B cell (primary cell): ENCODE measurements at regions not wholly inside any gene's neighbourhood (a gene's known extent, or its start where the extent isn't known, plus 50 kb on each side); places are given as distances from the start of the nearest gene placed in this dataset.

Experiments
- ATAC-seq: fragments of 200-7000 bp; cut with Tn5 transposase; one replicate; pipeline ENCODE4 v1.10.0; 2021; ENCODE audit warnings: low read depth, mild to moderate bottlenecking, moderate number of reproducible peaks, moderate library complexity
- CTCF ChIA-PET: fragments of 350-600 bp; sonication (Branson Sonifier 250); formaldehyde crosslinking; loops from one replicate; lab custom pipeline; 2021; ENCODE audit warnings: antibody characterized with exemption, inconsistent platforms; lab: Charles Lee
- POLR2A ChIA-PET: fragments of 350-600 bp; sonication (Branson Sonifier 250); formaldehyde crosslinking; loops from one replicate; lab custom pipeline; 2021; ENCODE audit warnings: antibody characterized with exemption; lab: Charles Lee
- DNase-seq: peaks from one replicate; pipeline ENCODE4 v3.0.0; 2013
- H2AFZ ChIP-seq: 2 replicates; pipeline ENCODE4 v1.6.1; 2012; ENCODE audit warnings: mild to moderate bottlenecking, low read depth, low read length; ENCODE audit not compliant: insufficient read depth, poor library complexity, severe bottlenecking
- H3K27ac ChIP-seq, 2 donors: 1 replicate in 1 of 2; 2 replicates in 1 of 2; pipeline ENCODE4 v1.5.1; 2012 to 2013; ENCODE audit warnings: low read length in 2 of 2, mild to moderate bottlenecking in 2 of 2, moderate library complexity in 1 of 2
- H3K27me3 ChIP-seq, 4 experiments: fragments of 200-600 bp in 1 of 4; sonication (generic) in 1 of 4; replicated peaks in 1 of 4; 1 replicate in 2 of 4; 2 replicates in 2 of 4; pipeline versions ENCODE4 v1.6.1 to v1.7.0; 2013 to 2016; ENCODE audit warnings: low read length in 3 of 4, mild to moderate bottlenecking in 2 of 4, mixed read lengths in 1 of 4, moderate library complexity in 1 of 4; ENCODE audit not compliant: insufficient read depth in 4 of 4, control insufficient read depth in 3 of 4; ENCODE audit errors: control extremely low read depth in 1 of 4
- H3K36me3 ChIP-seq, 2 experiments: replicated peaks in 1 of 2; 1 replicate in 1 of 2; 2 replicates in 1 of 2; pipeline versions ENCODE4 v1.6.1 to v1.7.1; 2013; ENCODE audit warnings: low read length in 1 of 2; ENCODE audit not compliant: insufficient read depth in 2 of 2, control insufficient read depth in 1 of 2; ENCODE audit errors: control extremely low read depth in 1 of 2, extremely low read depth in 1 of 2
- H3K4me1 ChIP-seq, 2 donors: fragments of 200-600 bp in 1 of 2; sonication (generic) in 1 of 2; 1 replicate in 1 of 2; 2 replicates in 1 of 2; pipeline versions ENCODE4 v1.5.1 to v1.6.1; 2013 to 2017; ENCODE audit warnings: low read length in 2 of 2; ENCODE audit not compliant: control insufficient read depth in 2 of 2, insufficient read depth in 2 of 2
- H3K4me2 ChIP-seq: replicated peaks from 2 replicates; pipeline ENCODE3; 2012; ENCODE audit warnings: mild to moderate bottlenecking, low read depth, low read length; ENCODE audit not compliant: poor library complexity, severe bottlenecking
- H3K4me3 ChIP-seq, 5 experiments: fragments of 200-600 bp in 1 of 5; sonication (generic) in 1 of 5; 1 replicate in 3 of 5; 2 replicates in 2 of 5; pipeline versions ENCODE4 v1.5.1 to v1.7.0; 2011 to 2016; ENCODE audit warnings: low read length in 4 of 5, mild to moderate bottlenecking in 4 of 5, low read depth in 2 of 5, control low read depth in 1 of 5, moderate library complexity in 1 of 5; ENCODE audit not compliant: insufficient read depth in 1 of 5; ENCODE audit errors: control extremely low read depth in 1 of 5, extremely low read depth in 1 of 5
- H3K79me2 ChIP-seq: fragments of 200-600 bp; sonication (generic); one replicate; pipeline ENCODE4 v1.6.0; 2016; ENCODE audit warnings: low read length; ENCODE audit not compliant: control insufficient read depth, insufficient read depth
- H3K9ac ChIP-seq: fragments of 200-600 bp; sonication (generic); 2 replicates; pipeline ENCODE4 v1.6.1; 2017; ENCODE audit warnings: mild to moderate bottlenecking, low read length, moderate library complexity
- H3K9me3 ChIP-seq, 3 donors: one replicate each; pipeline versions ENCODE4 v1.6.1 to v1.7.1; 2013; ENCODE audit warnings: low read length in 2 of 3; ENCODE audit not compliant: control insufficient read depth in 2 of 3, insufficient read depth in 1 of 3; ENCODE audit errors: control extremely low read depth in 1 of 3
- H4K20me1 ChIP-seq: 2 replicates; pipeline ENCODE4 v1.6.0; 2012; ENCODE audit warnings: mild to moderate bottlenecking, low read length; ENCODE audit not compliant: insufficient read depth, control insufficient read depth, poor library complexity, severe bottlenecking
- H3K27ac Mint-ChIP-seq: one replicate; pipeline ENCODE4 v1.8.0; 2021; ENCODE audit warnings: mixed read lengths
- H3K27me3 Mint-ChIP-seq: one replicate; pipeline ENCODE4 v1.8.0; 2021; ENCODE audit warnings: mixed read lengths
- H3K4me1 Mint-ChIP-seq: one replicate; pipeline ENCODE4 v1.8.0; 2021; ENCODE audit warnings: mixed read lengths
- H3K4me3 Mint-ChIP-seq: one replicate; pipeline ENCODE4 v1.8.0; 2021; ENCODE audit warnings: mixed read lengths
- H3K9me3 Mint-ChIP-seq: one replicate; pipeline ENCODE4 v1.8.0; 2022; ENCODE audit warnings: mixed read lengths; ENCODE audit not compliant: insufficient read depth
- CTCF ChIP-seq: fragments of 200-600 bp; IDR thresholded peaks from one replicate; pipeline ENCODE4 v1.8.0; 2022; ENCODE audit warnings: antibody characterized with exemption, mild to moderate bottlenecking
- EZH2 ChIP-seq: IDR thresholded peaks from 2 replicates; pipeline ENCODE4 v1.6.1; 2012; ENCODE audit warnings: borderline replicate concordance, low read depth, mild to moderate bottlenecking, moderate library complexity, low read length; ENCODE audit not compliant: insufficient read depth, poor library complexity, severe bottlenecking
- WGBS: methylation state at CpG from one replicate; pipeline ENCODE4 v1.1.5; 2013; ENCODE audit warnings: missing lambda C conversion rate; ENCODE audit not compliant: insufficient coverage; 5-methylcytosine and 5-hydroxymethylcytosine counted together
- intact Hi-C: fragments of 100-400 bp; cut with micrococcal nuclease; formaldehyde crosslinking; loops from one replicate; pipeline ENCODE4 v1.10.0; 2022

GRCh38 chr15:29208836-29209235 lies 60.8 kb downstream of the NSMCE3 start:
- no peaks in the 10 kb centered on the region for H4K20me1 ChIP-seq
- H3K27ac Mint-ChIP-seq, result no peak overlapping the region
- DNase-seq (no peak), ATAC-seq (no peak)
- ChIA-PET CTCF (no interaction called here), POLR2A (no interaction called here)
- no peak overlapping the region for H3K27ac ChIP-seq
- peaks cover 2% of the 10 kb centered on the region for H3K9me3 Mint-ChIP-seq
- no peak overlapping the region for H3K9ac ChIP-seq
- H3K4me1 ChIP-seq, result no peaks in the 10 kb centered on the region
- peaks cover 0 to 13% (median 0%) of the 10 kb centered on the region in 3 donors for H3K9me3 ChIP-seq
- no peak overlapping the region for H3K4me2 ChIP-seq
- H3K27me3 Mint-ChIP-seq, result peaks cover 20% of the 10 kb centered on the region
- H3K4me1 Mint-ChIP-seq, result no peaks in the 10 kb centered on the region
- WGBS, result 84% methylated on average over 3 of the region's 4 CpGs
- no peak overlapping the region for H3K4me3 Mint-ChIP-seq
- peaks cover 0 to 2% (median 0%) of the 10 kb centered on the region in 4 experiments for H3K27me3 ChIP-seq
- no peak overlapping the region for H3K4me3 ChIP-seq
- intact Hi-C loops, result no loop called here
- TF ChIP-seq EZH2 (no peak), CTCF (no peak)
- H3K36me3 ChIP-seq, result no peaks in the 10 kb centered on the region
- H2AFZ ChIP-seq, result no peak overlapping the region
- no peaks in the 10 kb centered on the region for H3K79me2 ChIP-seq

GRCh38 chr15:29208352-29208751 lies 61.3 kb downstream of the NSMCE3 start:
- Histone ChIP-seq H3K79me2 (no peaks in the 10 kb centered on the region), H3K9me3 (peaks cover 0 to 13% (median 0%) of the 10 kb centered on the region in 3 donors), H2AFZ (no peak overlapping the region), H3K4me1 (no peaks in the 10 kb centered on the region), H3K9ac (no peak overlapping the region), H4K20me1 (no peaks in the 10 kb centered on the region), H3K27me3 (peaks cover 0 to 2% (median 0%) of the 10 kb centered on the region in 4 experiments), H3K4me3 (no peak overlapping the region), H3K36me3 (no peaks in the 10 kb centered on the region), H3K27ac (no peak overlapping the region), H3K4me2 (no peak overlapping the region)
- ChIA-PET POLR2A (no interaction called here), CTCF (no interaction called here)
- H3K4me3 Mint-ChIP-seq, result no peak overlapping the region
- no peaks in the 10 kb centered on the region for H3K4me1 Mint-ChIP-seq
- peaks cover 20% of the 10 kb centered on the region for H3K27me3 Mint-ChIP-seq
- intact Hi-C loops, result no loop called here
- H3K27ac Mint-ChIP-seq, result no peak overlapping the region
- 58% methylated on average over 4 of the region's 5 CpGs for WGBS
- no peak for ATAC-seq
- DNase-seq, result peak; percentile 6
- TF ChIP-seq EZH2, result no peak
- no peak for TF ChIP-seq CTCF
- H3K9me3 Mint-ChIP-seq, result peaks cover 2% of the 10 kb centered on the region
